ENCODE measurements at regions not wholly inside any gene's neighbourhood (a gene's known extent, or its start where the extent isn't known, plus 50 kb on each side); places are given as distances from the start of the nearest gene placed in this dataset.

- Histone ChIP-seq H3K4me1 (no peaks in the 10 kb centered on the region), H3K36me3 (ENCODE audit: low read depth, missing control alignments) (no peaks in the 10 kb centered on the region), H3K27me3 (no peaks in the 10 kb centered on the region), H3K27ac (no peak overlapping the region), H3K4me3 (no peak overlapping the region), H3K9me3 (no peaks in the 10 kb centered on the region)
- intact Hi-C loops (cut with DNase I; ENCODE audit: low total_unique reads), result no loop called here
- TF ChIP-seq POLR2A (IDR thresholded peaks at IDR 0.05), result no peak
- no peak for TF ChIP-seq CTCF (IDR thresholded peaks at IDR 0.05)
- DNase-seq, result no peak
- WGBS, 2 donors, result 70 to 83% methylated on average over 6 to 11 of the region's 11 CpGs
These were observed 224.2 kb downstream of the KCNC2 start for GRCh38 chr12:74985293-74985985.

- no peak for TF ChIP-seq POLR2A (IDR thresholded peaks at IDR 0.05)
- Histone ChIP-seq H3K27ac (no peak overlapping the region), H3K27me3 (no peaks in the 10 kb centered on the region), H3K36me3 (ENCODE audit: low read depth, missing control alignments) (no peaks in the 10 kb centered on the region), H3K4me3 (no peak overlapping the region), H3K9me3 (no peaks in the 10 kb centered on the region), H3K4me1 (no peaks in the 10 kb centered on the region)
- 77 to 94% methylated on average over 4 to 5 of the region's 5 CpGs for WGBS, 2 donors
- DNase-seq, result no peak
- intact Hi-C loops (cut with DNase I; ENCODE audit: low total_unique reads), result no loop called here
These were observed 223.7 kb downstream of the KCNC2 start for GRCh38 chr12:74985986-74986319.

GRCh38 chr12:74988156-74988555 lies 221.5 kb downstream of the KCNC2 start:
- TF ChIP-seq CTCF (IDR thresholded peaks at IDR 0.05) (no peak), POLR2A (IDR thresholded peaks at IDR 0.05) (no peak)
- Histone ChIP-seq H3K9me3 (no peaks in the 10 kb centered on the region), H3K36me3 (ENCODE audit: low read depth, missing control alignments) (no peaks in the 10 kb centered on the region), H3K27ac (no peak overlapping the region), H3K27me3 (no peaks in the 10 kb centered on the region), H3K4me1 (no peaks in the 10 kb centered on the region), H3K4me3 (no peak overlapping the region)
- intact Hi-C loops (cut with DNase I; ENCODE audit: low total_unique reads), result no loop called here
- DNase-seq, result no peak

Small RNA genes in the stretch of these regions (small RNA-seq; reads per million reads assigned to genes)
- gene AC123904.2, result 0 reads per million in 2 donors

Data from testis (tissue), 2 donors.